Putamen (tissue), 1 donor: ENCODE measurements at regions not wholly inside any gene's neighbourhood (a gene's known extent, or its start where the extent isn't known, plus 50 kb on each side); places are given as distances from the start of the nearest gene placed in this dataset.

Experiments
- DNase-seq: peaks from one replicate; pipeline ENCODE4 v3.0.0-alpha.2; 2016; ENCODE audit warnings: low spot score

GRCh38 chr18:37721544-37722522, 156.2 kb upstream of the CELF4 start:
- DNase-seq = no peak

- no peak for DNase-seq
These were observed 155.1 kb upstream of the CELF4 start for GRCh38 chr18:37720663-37721062.

- no peak for DNase-seq
These were observed 152.1 kb upstream of the CELF4 start for GRCh38 chr18:37717656-37718055.

- no peak for DNase-seq
These were observed 151.5 kb upstream of the CELF4 start for GRCh38 chr18:37717098-37717497.

GRCh38 chr18:37716106-37716735, 150.6 kb upstream of the CELF4 start:
- no peak for DNase-seq

GRCh38 chr18:37714691-37715090, 149.1 kb upstream of the CELF4 start:
- no peak for DNase-seq

- no peak for DNase-seq
These were observed 147.2 kb upstream of the CELF4 start for GRCh38 chr18:37712776-37713175.

- DNase-seq = no peak
These were observed 146.3 kb upstream of the CELF4 start for GRCh38 chr18:37711766-37712505.

GRCh38 chr18:37710726-37711125, 145.1 kb upstream of the CELF4 start:
- no peak for DNase-seq

- no peak for DNase-seq
These were observed 144.1 kb upstream of the CELF4 start for GRCh38 chr18:37709740-37710139.

- DNase-seq = no peak
These were observed 139.4 kb upstream of the CELF4 start for GRCh38 chr18:37705016-37705415.

- DNase-seq = peak; percentile 49
These were observed 137.2 kb upstream of the CELF4 start for GRCh38 chr18:37702841-37703240.

- DNase-seq = no peak
These were observed 136.4 kb upstream of the CELF4 start for GRCh38 chr18:37701967-37702366.

- no peak for DNase-seq
These were observed 133.0 kb upstream of the CELF4 start for GRCh38 chr18:37698508-37699040.

- DNase-seq = no peak
These were observed 128.9 kb upstream of the CELF4 start for GRCh38 chr18:37694516-37694915.

- no peak for DNase-seq
These were observed 125.6 kb upstream of the CELF4 start for GRCh38 chr18:37691162-37691561.

- no peak for DNase-seq
These were observed 124.2 kb upstream of the CELF4 start for GRCh38 chr18:37689841-37690240.

GRCh38 chr18:37684590-37684989, 119.0 kb upstream of the CELF4 start:
- no peak for DNase-seq

GRCh38 chr18:37684183-37684582, 118.6 kb upstream of the CELF4 start:
- no peak for DNase-seq

- no peak for DNase-seq
These were observed 115.3 kb upstream of the CELF4 start for GRCh38 chr18:37680911-37681310.

GRCh38 chr18:37676276-37676675, 110.7 kb upstream of the CELF4 start:
- peak; percentile 49 for DNase-seq

GRCh38 chr18:37675699-37676098, 110.1 kb upstream of the CELF4 start:
- no peak for DNase-seq
